ENCODE measurements at regions not wholly inside any gene's neighbourhood (a gene's known extent, or its start where the extent isn't known, plus 50 kb on each side); places are given as distances from the start of the nearest gene placed in this dataset.
A peak's percentile ranks its signal among the peaks of the same experiment; 100 is the strongest.

DNA sequence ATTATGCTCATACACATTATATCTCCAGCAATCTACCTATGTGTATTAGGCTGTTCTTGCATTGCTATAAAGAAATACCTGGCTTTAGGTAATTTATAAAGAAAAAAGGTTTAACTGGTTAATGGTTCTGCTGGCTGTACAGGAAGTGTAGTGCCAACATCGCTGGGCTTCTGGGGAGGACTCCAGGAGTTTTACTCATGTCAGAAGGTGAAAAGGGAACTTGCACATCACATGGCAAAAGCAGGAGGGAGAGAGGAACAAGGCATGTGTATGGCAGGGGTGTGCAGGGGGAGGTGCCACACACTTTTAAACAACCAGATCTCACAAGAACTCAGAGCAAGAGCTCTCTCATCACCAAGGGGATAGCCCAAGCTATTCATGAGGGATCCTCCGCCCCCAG lies 715.4 kb upstream of the ZEB2 start:
- H3K9me3 ChIP-seq: no peaks in the 10 kb centered on the region
- TF ChIP-seq POLR2AphosphoS5 (IDR thresholded peaks at IDR 0.05) (no peak), POLR2A (IDR thresholded peaks at IDR 0.05) (no peak)
- TF ChIP-seq, protein P1, sequence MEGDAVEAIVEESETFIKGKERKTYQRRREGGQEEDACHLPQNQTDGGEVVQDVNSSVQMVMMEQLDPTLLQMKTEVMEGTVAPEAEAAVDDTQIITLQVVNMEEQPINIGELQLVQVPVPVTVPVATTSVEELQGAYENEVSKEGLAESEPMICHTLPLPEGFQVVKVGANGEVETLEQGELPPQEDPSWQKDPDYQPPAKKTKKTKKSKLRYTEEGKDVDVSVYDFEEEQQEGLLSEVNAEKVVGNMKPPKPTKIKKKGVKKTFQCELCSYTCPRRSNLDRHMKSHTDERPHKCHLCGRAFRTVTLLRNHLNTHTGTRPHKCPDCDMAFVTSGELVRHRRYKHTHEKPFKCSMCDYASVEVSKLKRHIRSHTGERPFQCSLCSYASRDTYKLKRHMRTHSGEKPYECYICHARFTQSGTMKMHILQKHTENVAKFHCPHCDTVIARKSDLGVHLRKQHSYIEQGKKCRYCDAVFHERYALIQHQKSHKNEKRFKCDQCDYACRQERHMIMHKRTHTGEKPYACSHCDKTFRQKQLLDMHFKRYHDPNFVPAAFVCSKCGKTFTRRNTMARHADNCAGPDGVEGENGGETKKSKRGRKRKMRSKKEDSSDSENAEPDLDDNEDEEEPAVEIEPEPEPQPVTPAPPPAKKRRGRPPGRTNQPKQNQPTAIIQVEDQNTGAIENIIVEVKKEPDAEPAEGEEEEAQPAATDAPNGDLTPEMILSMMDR (IDR thresholded peaks at IDR 0.05): no peak
- no peak overlapping the region for H3K27ac ChIP-seq
- H3K4me1 ChIP-seq: no peaks in the 10 kb centered on the region
- H3K36me3 ChIP-seq: no peaks in the 10 kb centered on the region
- no peak overlapping the region for H3K4me3 ChIP-seq
- no peaks in the 10 kb centered on the region for H3K27me3 ChIP-seq
- intact Hi-C loops (cut with DNase I; ENCODE audit: low total_unique reads): no loop called here
- no peak for DNase-seq (ENCODE audit: low spot score in 2 of 2)

DNA sequence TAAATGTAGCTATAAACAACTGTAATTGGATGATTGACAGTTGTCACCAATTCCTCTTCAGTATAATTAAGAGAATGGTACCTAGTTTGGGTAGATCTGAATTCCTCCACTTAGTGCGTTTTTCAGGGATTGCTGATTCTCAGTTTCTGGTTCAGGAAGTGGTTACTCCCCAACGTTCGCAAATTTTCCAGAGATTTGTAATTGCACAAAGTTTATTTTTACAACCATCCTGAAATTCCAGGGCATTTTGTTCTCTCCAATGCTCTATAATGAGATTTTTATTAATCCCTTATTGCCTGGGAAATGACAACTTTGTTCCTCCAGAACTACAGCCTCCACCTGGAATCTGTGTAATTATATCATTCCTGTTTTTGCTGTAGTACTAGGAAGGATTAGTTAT lies 710.6 kb upstream of the ZEB2 start:
- intact Hi-C loops (cut with DNase I; ENCODE audit: low total_unique reads): no loop called here
- no peak overlapping the region for H3K27ac ChIP-seq
- H3K4me1 ChIP-seq: no peaks in the 10 kb centered on the region
- H3K4me3 ChIP-seq: no peak overlapping the region
- no peaks in the 10 kb centered on the region for H3K27me3 ChIP-seq
- H3K36me3 ChIP-seq: no peaks in the 10 kb centered on the region
- H3K9me3 ChIP-seq: no peaks in the 10 kb centered on the region
- no peak for DNase-seq (ENCODE audit: low spot score in 2 of 2)
- TF ChIP-seq POLR2AphosphoS5 (IDR thresholded peaks at IDR 0.05): no peak
- no peak for TF ChIP-seq POLR2A (IDR thresholded peaks at IDR 0.05)
- TF ChIP-seq, protein P1 (IDR thresholded peaks at IDR 0.05): no peak

DNA sequence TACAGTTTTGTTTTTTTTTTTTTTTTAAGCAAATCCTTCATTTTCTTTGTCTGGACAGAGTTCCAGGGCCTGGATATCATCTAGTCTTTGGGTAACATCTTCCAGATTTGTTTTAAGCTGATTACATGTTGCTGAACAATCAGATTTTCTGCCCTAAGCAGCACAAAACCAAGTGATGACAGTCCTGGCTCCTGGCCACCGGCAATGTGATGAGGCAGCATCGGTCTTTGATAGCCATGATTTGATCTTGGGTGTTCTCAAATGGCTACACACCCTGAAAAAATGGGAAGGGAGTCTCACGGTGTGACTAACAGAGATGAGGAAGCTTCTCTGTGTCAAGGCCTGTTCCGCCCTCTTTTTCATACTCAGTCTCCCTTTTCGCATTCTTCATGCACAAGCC lies 708.6 kb upstream of the ZEB2 start:
- H3K4me1 ChIP-seq: no peaks in the 10 kb centered on the region
- intact Hi-C loops (cut with DNase I; ENCODE audit: low total_unique reads): no loop called here
- H3K27ac ChIP-seq: no peak overlapping the region
- TF ChIP-seq POLR2A (IDR thresholded peaks at IDR 0.05) (no peak), POLR2AphosphoS5 (IDR thresholded peaks at IDR 0.05) (peak in 1 of 3 donors; percentile 42)
- no peak for DNase-seq (ENCODE audit: low spot score in 2 of 2)
- no peaks in the 10 kb centered on the region for H3K36me3 ChIP-seq
- H3K27me3 ChIP-seq: no peaks in the 10 kb centered on the region
- H3K9me3 ChIP-seq: no peaks in the 10 kb centered on the region
- H3K4me3 ChIP-seq: no peak overlapping the region

DNA sequence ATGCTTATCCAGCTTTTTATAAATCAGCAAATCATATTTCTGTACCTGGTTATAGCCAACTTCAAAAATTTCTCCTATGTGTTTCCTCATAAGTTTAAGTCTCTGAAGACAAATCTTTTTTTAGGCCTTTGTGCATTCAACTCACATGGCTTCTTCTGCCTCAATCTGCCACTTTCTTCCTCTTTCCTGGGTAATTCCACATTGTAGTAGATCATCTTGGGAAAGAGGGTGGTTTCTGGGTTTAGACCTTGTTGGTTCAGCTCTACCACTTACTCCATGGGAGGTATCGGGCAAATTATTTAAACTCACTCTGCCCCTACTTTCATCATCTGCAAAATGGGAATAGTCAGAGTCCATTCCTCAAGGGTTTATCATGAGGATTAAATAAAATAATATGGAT lies 707.0 kb upstream of the ZEB2 start:
- Histone ChIP-seq H3K27ac (no peak overlapping the region), H3K9me3 (no peaks in the 10 kb centered on the region), H3K4me1 (no peaks in the 10 kb centered on the region), H3K27me3 (no peaks in the 10 kb centered on the region), H3K36me3 (no peaks in the 10 kb centered on the region), H3K4me3 (no peak overlapping the region)
- intact Hi-C loops (cut with DNase I; ENCODE audit: low total_unique reads): no loop called here
- TF ChIP-seq POLR2A (IDR thresholded peaks at IDR 0.05) (no peak), POLR2AphosphoS5 (IDR thresholded peaks at IDR 0.05) (no peak)
- TF ChIP-seq, protein P1 (IDR thresholded peaks at IDR 0.05): no peak
- DNase-seq (ENCODE audit: low spot score in 2 of 2): no peak

DNA sequence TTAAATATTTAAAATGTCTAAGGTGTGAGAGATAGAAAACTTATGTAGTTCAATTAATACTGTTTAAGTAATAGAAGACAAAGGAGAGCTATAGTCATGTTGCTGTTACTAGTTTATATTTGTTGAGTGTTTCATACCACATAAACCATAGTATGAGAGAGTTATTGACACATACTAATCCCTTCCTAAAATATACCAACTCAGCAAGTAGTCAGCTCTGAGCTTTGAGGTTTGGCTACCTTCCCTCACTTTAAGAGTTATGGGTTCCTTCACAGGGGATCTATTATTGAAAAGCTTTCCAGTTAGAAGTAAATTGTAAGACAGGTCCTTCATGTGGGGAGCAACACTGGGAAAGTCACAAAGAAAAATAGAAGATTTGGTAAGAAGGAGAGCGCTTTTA lies 701.6 kb upstream of the ZEB2 start:
- TF ChIP-seq POLR2AphosphoS5 (IDR thresholded peaks at IDR 0.05): no peak
- no peak for TF ChIP-seq POLR2A (IDR thresholded peaks at IDR 0.05)
- TF ChIP-seq, protein P1 (IDR thresholded peaks at IDR 0.05): no peak
- Histone ChIP-seq H3K36me3 (no peaks in the 10 kb centered on the region), H3K4me1 (no peaks in the 10 kb centered on the region), H3K27me3 (no peaks in the 10 kb centered on the region), H3K27ac (no peak overlapping the region), H3K9me3 (no peaks in the 10 kb centered on the region), H3K4me3 (no peak overlapping the region)
- intact Hi-C loops (cut with DNase I; ENCODE audit: low total_unique reads): no loop called here
- no peak for DNase-seq (ENCODE audit: low spot score in 2 of 2)

DNA sequence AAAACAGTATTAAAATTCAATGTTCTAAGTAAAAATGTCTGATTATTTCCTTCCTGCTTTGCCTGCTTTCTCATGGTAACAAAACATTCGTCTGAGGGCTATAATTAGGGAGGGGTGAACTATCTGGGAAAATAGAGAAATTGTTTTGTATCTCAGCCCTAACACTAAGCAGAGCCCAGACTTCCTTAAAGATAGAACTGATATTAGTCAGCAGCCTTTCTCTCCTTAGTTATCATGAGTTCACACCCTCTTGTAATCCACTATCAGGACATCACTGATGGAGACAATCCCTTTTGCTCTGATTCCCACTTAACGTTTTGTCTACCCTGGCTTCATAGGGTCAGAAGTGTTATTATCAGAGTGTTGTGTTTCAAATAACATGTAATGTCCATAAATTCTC lies 701.1 kb upstream of the ZEB2 start:
- TF ChIP-seq POLR2A (IDR thresholded peaks at IDR 0.05) (no peak), POLR2AphosphoS5 (IDR thresholded peaks at IDR 0.05) (no peak)
- TF ChIP-seq, protein P1 (IDR thresholded peaks at IDR 0.05): no peak
- intact Hi-C loops (cut with DNase I; ENCODE audit: low total_unique reads): no loop called here
- DNase-seq (ENCODE audit: low spot score in 2 of 2): no peak
- Histone ChIP-seq H3K4me1 (no peaks in the 10 kb centered on the region), H3K27me3 (no peaks in the 10 kb centered on the region), H3K9me3 (no peaks in the 10 kb centered on the region), H3K36me3 (no peaks in the 10 kb centered on the region), H3K27ac (no peak overlapping the region), H3K4me3 (no peak overlapping the region)
